Thoracic aorta (tissue), 2 donors: ENCODE measurements at regions not wholly inside any gene's neighbourhood (a gene's known extent, or its start where the extent isn't known, plus 50 kb on each side); places are given as distances from the start of the nearest gene placed in this dataset.
"Not testable (repeated sequence)": the region's sequence is repeated elsewhere in the genome, so short reads cannot be mapped to it uniquely, and the experiment has no call there.

ENCODE experiments used
- ATAC-seq: fragments of 150-250 bp; one replicate; pipeline ENCODE4 v1.8.0; 2017; ENCODE audit warnings: low read depth; ENCODE audit not compliant: insufficient number of reproducible peaks, low FRiP score
- DNase-seq: peaks from one replicate; pipeline ENCODE4 v3.0.0-alpha.2; 2020; ENCODE audit warnings: low spot score
- H3K27ac ChIP-seq, 2 donors: fragments of 200-600 bp; sonication (generic); 1 replicate in 1 of 2; 2 replicates in 1 of 2; pipeline ENCODE4 v1.5.1; 2016; ENCODE audit warnings: mild to moderate bottlenecking in 2 of 2, moderate library complexity in 2 of 2
- H3K27me3 ChIP-seq: fragments of 200-600 bp; sonication (generic); replicated peaks from 2 replicates; pipeline ENCODE4 v1.6.0; 2016; ENCODE audit warnings: mild to moderate bottlenecking; ENCODE audit not compliant: insufficient read depth
- H3K36me3 ChIP-seq: fragments of 200-600 bp; sonication (generic); one replicate; pipeline ENCODE4 v1.5.1; 2016
- H3K4me1 ChIP-seq, 2 donors: fragments of 200-600 bp; sonication (generic); 1 replicate in 1 of 2; 2 replicates in 1 of 2; pipeline versions ENCODE4 v1.5.1 to v1.6.0; 2016; ENCODE audit warnings: low read depth in 2 of 2, mild to moderate bottlenecking in 1 of 2; ENCODE audit not compliant: control insufficient read depth in 1 of 2
- H3K4me3 ChIP-seq: fragments of 200-600 bp; sonication (generic); 2 replicates; pipeline ENCODE4 v1.5.1; 2016; ENCODE audit warnings: mild to moderate bottlenecking
- H3K9me3 ChIP-seq: fragments of 200-600 bp; sonication (generic); 2 replicates; pipeline ENCODE4 v1.5.1; 2016
- CTCF ChIP-seq: fragments of 200-600 bp; sonication (generic); IDR thresholded peaks from one replicate; pipeline ENCODE4 v1.5.1; 2019; ENCODE audit warnings: antibody characterized with exemption

- TF ChIP-seq CTCF, result no peak
- H3K27me3 ChIP-seq, result no peaks in the 10 kb centered on the region
- H3K9me3 ChIP-seq, result no peaks in the 10 kb centered on the region
- no peak overlapping the region for H3K27ac ChIP-seq
- DNase-seq (no peak), ATAC-seq (no peak)
- no peaks in the 10 kb centered on the region for H3K4me1 ChIP-seq
- no peak overlapping the region for H3K4me3 ChIP-seq
- no peaks in the 10 kb centered on the region for H3K36me3 ChIP-seq
These were observed 223.6 kb upstream of the ISL1 start for GRCh38 chr5:51159606-51160005.

GRCh38 chr5:51162245-51162644 lies 221.0 kb upstream of the ISL1 start:
- Histone ChIP-seq H3K9me3 (no peaks in the 10 kb centered on the region), H3K4me1 (no peaks in the 10 kb centered on the region), H3K27ac (no peak overlapping the region), H3K27me3 (no peaks in the 10 kb centered on the region), H3K36me3 (no peaks in the 10 kb centered on the region), H3K4me3 (no peak overlapping the region)
- no peak for DNase-seq
- ATAC-seq, result no peak
- no peak for TF ChIP-seq CTCF

- not testable (repeated sequence) for H3K9me3 ChIP-seq, H3K4me3 ChIP-seq, H3K36me3 ChIP-seq, DNase-seq, H3K27ac ChIP-seq, H3K4me1 ChIP-seq, ATAC-seq, H3K27me3 ChIP-seq
These were observed 217.6 kb upstream of the ISL1 start for GRCh38 chr5:51165621-51166020.

- Histone ChIP-seq H3K4me1 (no peaks in the 10 kb centered on the region), H3K36me3 (no peaks in the 10 kb centered on the region), H3K27me3 (no peaks in the 10 kb centered on the region), H3K4me3 (no peak overlapping the region), H3K27ac (no peak overlapping the region), H3K9me3 (no peaks in the 10 kb centered on the region)
- DNase-seq, result no peak
- no peak for TF ChIP-seq CTCF
- no peak for ATAC-seq
These were observed 210.2 kb upstream of the ISL1 start for GRCh38 chr5:51172903-51173626.

- H3K36me3 ChIP-seq, result no peaks in the 10 kb centered on the region
- no peaks in the 10 kb centered on the region for H3K9me3 ChIP-seq
- ATAC-seq (no peak), DNase-seq (no peak)
- TF ChIP-seq CTCF, result no peak
- no peaks in the 10 kb centered on the region for H3K27me3 ChIP-seq
- H3K4me1 ChIP-seq, result no peaks in the 10 kb centered on the region
- no peak overlapping the region for H3K27ac ChIP-seq
- no peak overlapping the region for H3K4me3 ChIP-seq
These were observed 201.9 kb upstream of the ISL1 start for GRCh38 chr5:51181208-51181894.
